ENCODE measurements at regions not wholly inside any gene's neighbourhood (a gene's known extent, or its start where the extent isn't known, plus 50 kb on each side); places are given as distances from the start of the nearest gene placed in this dataset.

DNA sequence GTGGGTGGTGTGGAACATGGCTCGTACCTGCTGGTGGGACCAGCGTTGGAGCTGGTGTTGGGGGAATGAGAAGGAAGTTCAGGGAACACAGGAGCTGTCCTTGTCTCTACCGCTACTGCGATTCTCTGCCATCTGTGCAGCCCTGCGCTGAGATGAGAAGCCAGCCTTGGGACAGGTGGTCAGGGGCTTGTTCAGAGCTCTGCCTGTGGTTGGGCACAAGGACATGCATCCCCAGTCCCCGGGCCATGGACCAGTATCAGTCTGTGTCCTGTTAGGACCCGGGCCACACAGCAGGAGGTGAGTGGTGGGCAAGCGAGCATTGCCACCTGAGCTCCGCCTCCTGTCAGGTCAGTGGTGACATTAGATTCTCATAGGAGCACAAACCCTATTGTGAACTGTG lies 164.4 kb downstream of the TSN start:
- TF ChIP-seq, protein P1, sequence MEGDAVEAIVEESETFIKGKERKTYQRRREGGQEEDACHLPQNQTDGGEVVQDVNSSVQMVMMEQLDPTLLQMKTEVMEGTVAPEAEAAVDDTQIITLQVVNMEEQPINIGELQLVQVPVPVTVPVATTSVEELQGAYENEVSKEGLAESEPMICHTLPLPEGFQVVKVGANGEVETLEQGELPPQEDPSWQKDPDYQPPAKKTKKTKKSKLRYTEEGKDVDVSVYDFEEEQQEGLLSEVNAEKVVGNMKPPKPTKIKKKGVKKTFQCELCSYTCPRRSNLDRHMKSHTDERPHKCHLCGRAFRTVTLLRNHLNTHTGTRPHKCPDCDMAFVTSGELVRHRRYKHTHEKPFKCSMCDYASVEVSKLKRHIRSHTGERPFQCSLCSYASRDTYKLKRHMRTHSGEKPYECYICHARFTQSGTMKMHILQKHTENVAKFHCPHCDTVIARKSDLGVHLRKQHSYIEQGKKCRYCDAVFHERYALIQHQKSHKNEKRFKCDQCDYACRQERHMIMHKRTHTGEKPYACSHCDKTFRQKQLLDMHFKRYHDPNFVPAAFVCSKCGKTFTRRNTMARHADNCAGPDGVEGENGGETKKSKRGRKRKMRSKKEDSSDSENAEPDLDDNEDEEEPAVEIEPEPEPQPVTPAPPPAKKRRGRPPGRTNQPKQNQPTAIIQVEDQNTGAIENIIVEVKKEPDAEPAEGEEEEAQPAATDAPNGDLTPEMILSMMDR (IDR thresholded peaks at IDR 0.05; ENCODE audit: unreplicated experiment): no peak
- Mint-ChIP-seq H3K27me3 (ENCODE audit: insufficient read depth, unreplicated experiment) (no peaks in the 10 kb centered on the region), H3K4me3 (ENCODE audit: unreplicated experiment) (no peak overlapping the region), H3K27ac (ENCODE audit: low read depth, unreplicated experiment) (no peak overlapping the region), H3K9me3 (ENCODE audit: unreplicated experiment) (no peaks in the 10 kb centered on the region), H3K36me3 (ENCODE audit: insufficient read depth, unreplicated experiment) (no peaks in the 10 kb centered on the region), H3K4me1 (ENCODE audit: insufficient read depth, unreplicated experiment) (no peaks in the 10 kb centered on the region)
- BruUV-seq (replicated peaks): no TSS peak
- ChIA-PET POLR2A (no interaction called here), CTCF (no interaction called here)
- DNase-seq (ENCODE audit: unreplicated experiment): no peak
- intact Hi-C loops (cut with micrococcal nuclease): no loop called here

- TF ChIP-seq, protein P1 (IDR thresholded peaks at IDR 0.05; ENCODE audit: unreplicated experiment): no peak
- ChIA-PET CTCF (no interaction called here), POLR2A (no interaction called here)
- Mint-ChIP-seq H3K36me3 (ENCODE audit: insufficient read depth, unreplicated experiment) (no peaks in the 10 kb centered on the region), H3K4me1 (ENCODE audit: insufficient read depth, unreplicated experiment) (no peaks in the 10 kb centered on the region), H3K4me3 (ENCODE audit: unreplicated experiment) (no peak overlapping the region), H3K27me3 (ENCODE audit: insufficient read depth, unreplicated experiment) (no peaks in the 10 kb centered on the region), H3K27ac (ENCODE audit: low read depth, unreplicated experiment) (no peak overlapping the region), H3K9me3 (ENCODE audit: unreplicated experiment) (no peaks in the 10 kb centered on the region)
- intact Hi-C loops (cut with micrococcal nuclease): no loop called here
- DNase-seq (ENCODE audit: unreplicated experiment): no peak
- no TSS peak for BruUV-seq (replicated peaks)
Observed at GRCh38 chr2:121925466-121925865, 170.0 kb downstream of the TSN start.

DNA sequence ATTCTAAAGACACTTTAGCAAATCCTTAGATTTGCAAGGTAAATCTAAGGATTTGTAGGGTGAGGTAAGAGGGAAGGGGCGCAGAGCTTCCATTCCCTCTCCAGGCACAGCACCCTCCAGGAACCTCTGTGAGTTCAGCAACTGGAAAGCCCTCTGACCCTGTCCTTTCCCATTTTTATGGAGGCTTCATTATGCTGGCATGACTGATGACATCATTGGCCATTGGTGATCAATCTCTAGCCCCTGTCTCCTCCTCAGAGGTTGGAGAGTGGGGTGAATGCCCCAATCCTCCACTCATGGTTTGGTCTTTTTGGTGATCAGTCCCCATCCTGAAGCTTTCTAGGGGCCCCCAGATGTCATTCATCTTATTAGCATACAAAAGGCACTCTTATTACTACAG lies 187.8 kb downstream of the TSN start:
- Mint-ChIP-seq H3K36me3 (ENCODE audit: insufficient read depth, unreplicated experiment) (no peaks in the 10 kb centered on the region), H3K27ac (ENCODE audit: low read depth, unreplicated experiment) (peak overlapping the region; percentile 62), H3K4me3 (ENCODE audit: unreplicated experiment) (no peak overlapping the region), H3K27me3 (ENCODE audit: insufficient read depth, unreplicated experiment) (no peaks in the 10 kb centered on the region), H3K4me1 (ENCODE audit: insufficient read depth, unreplicated experiment) (peaks cover 15% of the 10 kb centered on the region), H3K9me3 (ENCODE audit: unreplicated experiment) (no peaks in the 10 kb centered on the region)
- DNase-seq (ENCODE audit: unreplicated experiment): no peak
- no TSS peak for BruUV-seq (replicated peaks)
- TF ChIP-seq, protein P1 (IDR thresholded peaks at IDR 0.05; ENCODE audit: unreplicated experiment): no peak
- ChIA-PET POLR2A (interaction anchor here (0.5 to 0.6 kb wide), 2 partner anchors 199 to 1635 kb away, joined by 3 read pairs; no protein-coding TSS in a partner anchor), CTCF (interaction anchor here (0.6 to 1.2 kb wide), 3 partner anchors 46 to 164 kb away, joined by 3 to 5 read pairs (median 3); no protein-coding TSS in a partner anchor)
- intact Hi-C loops (cut with micrococcal nuclease): no loop called here

DNA sequence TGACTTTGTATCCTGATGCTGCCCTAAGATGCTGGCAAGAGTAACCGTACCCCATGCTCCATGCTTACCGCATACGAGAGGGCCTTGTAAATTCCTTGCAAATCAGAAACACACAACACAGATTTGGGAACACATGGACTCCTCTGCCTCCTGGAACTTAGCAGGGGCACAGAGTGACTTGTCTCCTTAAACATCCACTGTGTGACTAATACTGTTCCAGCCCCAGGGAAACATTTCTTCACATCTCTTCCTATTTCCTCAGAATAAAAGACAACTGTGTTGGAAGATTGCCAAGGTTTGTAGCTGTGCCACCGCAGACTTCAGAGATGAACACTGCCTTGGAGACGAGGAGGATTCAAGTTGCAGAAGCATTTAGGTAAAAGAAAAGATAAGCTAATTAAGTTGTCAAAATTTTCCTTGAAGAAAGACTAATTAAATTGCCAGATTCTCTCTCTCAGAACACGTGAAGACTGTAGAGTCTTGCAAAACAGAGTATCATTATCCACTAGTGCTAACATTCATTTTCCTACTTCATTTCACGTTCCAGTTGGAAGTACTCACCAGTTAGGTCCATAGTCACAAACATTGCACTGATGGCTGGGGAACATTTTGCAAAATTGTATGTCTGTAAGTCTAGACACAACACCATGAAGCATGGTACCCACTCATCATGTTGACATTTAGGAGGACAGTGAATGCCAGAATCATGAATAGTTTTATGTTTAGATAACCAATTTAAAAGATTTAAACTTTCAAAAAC lies 188.8 kb downstream of the TSN start:
- TF ChIP-seq, protein P1 (IDR thresholded peaks at IDR 0.05; ENCODE audit: unreplicated experiment): no peak
- no peaks in the 10 kb centered on the region for H3K9me3 Mint-ChIP-seq (ENCODE audit: unreplicated experiment)
- BruUV-seq (replicated peaks): no TSS peak
- no peaks in the 10 kb centered on the region for H3K27me3 Mint-ChIP-seq (ENCODE audit: insufficient read depth, unreplicated experiment)
- H3K27ac Mint-ChIP-seq (ENCODE audit: low read depth, unreplicated experiment): peak overlapping the region; percentile 62
- H3K4me3 Mint-ChIP-seq (ENCODE audit: unreplicated experiment): no peak overlapping the region
- intact Hi-C loops (cut with micrococcal nuclease): no loop called here
- H3K36me3 Mint-ChIP-seq (ENCODE audit: insufficient read depth, unreplicated experiment): no peaks in the 10 kb centered on the region
- ChIA-PET CTCF (interaction anchor here (0.7 to 1.9 kb wide), 5 partner anchors 14 to 409 kb away, joined by 3 to 9 read pairs (median 3); no protein-coding TSS in a partner anchor), POLR2A (interaction anchor here (0.5 to 1.3 kb wide), 7 partner anchors 14 to 1636 kb away, joined by 3 to 4 read pairs (median 4); no protein-coding TSS in a partner anchor)
- peaks cover 18% of the 10 kb centered on the region for H3K4me1 Mint-ChIP-seq (ENCODE audit: insufficient read depth, unreplicated experiment)
- peak; percentile 98 for DNase-seq (ENCODE audit: unreplicated experiment)
